ENCODE measurements at regions not wholly inside any gene's neighbourhood (a gene's known extent, or its start where the extent isn't known, plus 50 kb on each side); places are given as distances from the start of the nearest gene placed in this dataset.

GRCh38 chr16:52718046-52718445, 171.1 kb upstream of the TOX3 start:
- no peak for TF ChIP-seq POLR2A (IDR thresholded peaks at IDR 0.05; ENCODE audit: control extremely low read depth in 1 of 2, low read depth in 2 of 2, low read length in 2 of 2)
- no peak for TF ChIP-seq EP300 (IDR thresholded peaks at IDR 0.05; ENCODE audit: borderline replicate concordance in 1 of 2, low read depth in 2 of 2, low read length in 2 of 2)
- TF ChIP-seq GABPA (IDR thresholded peaks at IDR 0.05; ENCODE audit: borderline replicate concordance, insufficient read depth, low read length) = no peak
- no peak for TF ChIP-seq RNF2 (IDR thresholded peaks at IDR 0.05; ENCODE audit: borderline replicate concordance, low read depth, low read length, missing control alignments, poor library complexity, severe bottlenecking)
- TF ChIP-seq SP1 (IDR thresholded peaks at IDR 0.05; ENCODE audit: low read depth, low read length) = no peak
- TF ChIP-seq JUN (IDR thresholded peaks at IDR 0.05; ENCODE audit: low read depth, low read length) = no peak
- TF ChIP-seq CTCF (IDR thresholded peaks at IDR 0.05; ENCODE audit: control extremely low read depth in 1 of 3, insufficient read depth in 1 of 3, low read depth in 1 of 3, low read length in 3 of 3) = no peak
- TF ChIP-seq ATF3 (IDR thresholded peaks at IDR 0.05; ENCODE audit: insufficient read depth, low read depth, low read length) = no peak
